GM13977 (cell line): ENCODE measurements at regions not wholly inside any gene's neighbourhood (a gene's known extent, or its start where the extent isn't known, plus 50 kb on each side); places are given as distances from the start of the nearest gene placed in this dataset.
"Not testable (repeated sequence)": the region's sequence is repeated elsewhere in the genome, so short reads cannot be mapped to it uniquely, and the experiment has no call there.

Experiments used
- DNase-seq: peaks from one replicate; pipeline ENCODE4 v3.0.0; 2012; ENCODE audit warnings: low spot score
- in situ Hi-C: fragments of 300-500 bp; cut with MboI; formaldehyde crosslinking; loops from one replicate; pipeline ENCODE4 v1.12.0; 2022; ENCODE audit warnings: low sequenced_read_pairs, low pct_unique_long_range_greater_than_20kb, mixed read lengths, inconsistent platforms; ENCODE audit not compliant: unreplicated experiment
- TF ChIP-seq, protein P1 (sequence below): IDR thresholded peaks from 2 replicates; pipeline ENCODE4 v1.5.1; 2012; ENCODE audit warnings: mild to moderate bottlenecking, control low read depth; ENCODE audit not compliant: insufficient read depth; ENCODE audit errors: extremely low read depth, missing control alignments

DNA sequence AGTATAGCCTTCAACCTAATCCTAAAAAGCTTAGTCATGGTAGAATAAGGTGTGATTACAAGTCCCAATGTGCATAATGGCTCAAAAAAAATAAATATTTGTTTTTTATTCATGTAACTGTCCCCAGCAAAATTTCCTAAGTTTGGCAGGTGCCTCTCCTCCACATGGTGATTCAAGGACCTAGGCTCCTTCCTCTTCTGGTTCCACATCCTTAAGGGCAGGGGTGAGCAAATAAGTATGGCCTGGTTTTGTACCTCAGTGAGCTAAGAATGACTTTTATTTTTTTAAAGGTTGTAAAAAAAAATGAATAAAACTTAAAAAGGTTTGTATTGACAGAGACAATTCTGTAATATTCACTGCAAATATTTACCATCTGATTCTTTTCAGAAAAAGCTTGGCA is 343.5 kb upstream of the UBE2E2 start:
- in situ Hi-C loops = no loop called here
- TF ChIP-seq, protein P1, sequence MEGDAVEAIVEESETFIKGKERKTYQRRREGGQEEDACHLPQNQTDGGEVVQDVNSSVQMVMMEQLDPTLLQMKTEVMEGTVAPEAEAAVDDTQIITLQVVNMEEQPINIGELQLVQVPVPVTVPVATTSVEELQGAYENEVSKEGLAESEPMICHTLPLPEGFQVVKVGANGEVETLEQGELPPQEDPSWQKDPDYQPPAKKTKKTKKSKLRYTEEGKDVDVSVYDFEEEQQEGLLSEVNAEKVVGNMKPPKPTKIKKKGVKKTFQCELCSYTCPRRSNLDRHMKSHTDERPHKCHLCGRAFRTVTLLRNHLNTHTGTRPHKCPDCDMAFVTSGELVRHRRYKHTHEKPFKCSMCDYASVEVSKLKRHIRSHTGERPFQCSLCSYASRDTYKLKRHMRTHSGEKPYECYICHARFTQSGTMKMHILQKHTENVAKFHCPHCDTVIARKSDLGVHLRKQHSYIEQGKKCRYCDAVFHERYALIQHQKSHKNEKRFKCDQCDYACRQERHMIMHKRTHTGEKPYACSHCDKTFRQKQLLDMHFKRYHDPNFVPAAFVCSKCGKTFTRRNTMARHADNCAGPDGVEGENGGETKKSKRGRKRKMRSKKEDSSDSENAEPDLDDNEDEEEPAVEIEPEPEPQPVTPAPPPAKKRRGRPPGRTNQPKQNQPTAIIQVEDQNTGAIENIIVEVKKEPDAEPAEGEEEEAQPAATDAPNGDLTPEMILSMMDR = no peak

DNA sequence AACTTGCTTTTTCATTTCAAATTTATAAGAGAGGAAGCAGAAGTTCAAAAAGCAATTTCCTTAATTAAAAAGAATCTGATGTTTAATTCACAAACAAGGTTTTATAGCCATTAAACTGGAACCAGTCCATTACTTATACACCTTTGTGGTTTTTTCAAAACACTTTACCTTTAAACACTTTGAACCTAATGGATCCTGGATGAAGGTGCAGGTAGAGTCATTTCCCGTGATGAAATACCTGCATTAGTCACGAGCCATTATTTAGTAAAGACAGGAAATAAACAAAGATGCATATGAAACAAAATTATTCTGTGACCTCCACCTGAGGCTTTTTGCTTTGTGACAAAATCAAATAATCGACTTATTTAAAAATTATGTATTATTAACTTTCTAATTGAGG is 341.7 kb upstream of the UBE2E2 start:
- no peak for DNase-seq
- TF ChIP-seq, protein P1 = no peak
- in situ Hi-C loops = no loop called here

More for the DNA sequence above, 343.5 kb upstream of the UBE2E2 start:
- no peak for DNase-seq

DNA sequence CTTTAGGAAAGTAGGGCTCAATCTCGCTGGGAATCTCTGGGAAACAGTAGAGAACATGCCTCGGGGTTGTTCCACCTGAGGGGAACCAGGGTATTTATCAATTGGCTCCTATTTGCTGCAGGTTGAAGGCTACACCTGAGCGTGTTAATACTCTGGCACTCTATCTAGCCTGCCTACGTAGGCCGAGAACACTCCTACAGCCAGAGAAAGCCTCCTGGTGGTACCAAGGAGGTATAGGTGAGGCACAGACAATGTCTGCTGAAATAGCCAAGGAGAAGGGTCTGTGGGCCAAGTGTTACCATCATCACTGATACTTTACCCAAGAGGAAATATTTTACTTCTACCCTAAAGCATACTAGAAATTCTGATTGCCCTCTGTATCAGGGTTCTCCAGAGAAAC is 341.0 kb upstream of the UBE2E2 start:
- TF ChIP-seq, protein P1 = no peak
- no peak for DNase-seq
- in situ Hi-C loops = no loop called here

DNA sequence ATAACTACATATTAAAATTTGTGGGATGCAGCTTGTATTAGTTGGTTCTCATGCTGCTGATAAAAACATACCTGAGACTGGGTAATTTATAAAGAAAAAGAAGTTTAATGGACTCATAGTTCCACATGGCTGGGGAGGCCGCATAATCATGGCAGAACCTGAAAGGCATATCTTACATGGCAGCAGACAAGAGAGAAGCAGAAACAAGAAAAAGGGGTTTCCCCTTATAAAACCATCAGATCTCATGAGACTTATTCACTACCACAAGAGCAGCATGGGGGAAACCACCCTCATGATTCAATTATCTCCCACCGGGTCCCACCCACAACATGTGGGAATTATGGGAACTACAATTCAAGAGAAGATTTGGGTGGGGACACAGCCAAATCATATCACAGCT is 320.3 kb upstream of the UBE2E2 start:
- DNase-seq, in situ Hi-C loops: not testable (repeated sequence)

DNA sequence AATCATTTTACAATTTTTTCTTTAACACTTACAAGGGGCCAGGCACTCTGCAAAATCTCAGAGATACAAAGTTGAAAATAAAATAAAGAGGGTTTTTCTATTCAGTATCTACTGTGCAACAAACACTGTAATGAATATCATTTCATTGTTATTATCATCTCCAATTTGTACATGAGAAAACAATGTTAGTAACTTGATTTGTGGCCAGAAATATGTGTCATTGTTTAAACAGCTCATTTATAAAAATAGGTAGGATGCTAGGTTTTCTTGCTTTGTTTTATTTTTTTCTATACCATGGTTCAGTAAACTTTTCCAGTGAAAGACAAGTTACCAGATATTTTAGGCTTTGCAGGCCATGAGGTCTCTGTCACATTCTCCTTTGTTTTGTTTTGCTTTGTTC is 318.1 kb upstream of the UBE2E2 start:
- in situ Hi-C loops = no loop called here
- DNase-seq = no peak
- TF ChIP-seq, protein P1 = no peak

DNA sequence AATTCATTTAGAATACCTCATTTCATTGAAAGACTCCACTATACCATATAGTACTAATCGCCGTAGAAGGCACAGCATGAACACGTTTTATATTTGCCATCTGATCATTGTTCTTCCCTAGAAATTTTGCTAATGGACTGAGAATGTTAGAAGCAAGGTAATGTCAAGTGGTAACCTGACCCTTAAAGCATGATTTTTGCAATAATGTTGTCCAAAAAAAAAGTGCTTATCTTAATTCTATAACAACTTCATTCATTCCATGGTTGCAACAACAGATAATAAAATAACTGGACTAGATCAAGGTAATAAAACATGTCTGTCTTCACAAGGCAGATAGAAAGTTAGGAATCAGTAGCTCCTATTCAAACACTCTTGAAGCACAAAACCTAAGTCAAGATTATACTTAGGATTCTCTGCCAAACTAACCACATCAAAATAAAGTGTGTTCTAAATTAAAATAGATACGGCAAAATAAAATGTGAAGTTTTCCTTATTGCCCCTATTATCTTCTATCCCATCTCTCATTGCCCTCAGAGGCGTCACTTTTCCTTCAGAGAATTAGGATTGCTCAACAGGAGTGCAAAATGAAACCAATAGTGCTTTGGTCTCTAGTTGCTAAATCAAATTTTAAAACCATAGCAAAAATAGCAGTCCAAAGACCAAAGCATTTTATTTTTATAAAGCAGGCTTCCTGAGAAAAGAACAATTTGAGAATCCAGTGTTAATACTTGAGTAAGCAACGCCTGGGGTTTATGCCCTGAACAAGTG is 317.4 kb upstream of the UBE2E2 start:
- DNase-seq = no peak
- TF ChIP-seq, protein P1 = no peak
- in situ Hi-C loops = no loop called here

DNA sequence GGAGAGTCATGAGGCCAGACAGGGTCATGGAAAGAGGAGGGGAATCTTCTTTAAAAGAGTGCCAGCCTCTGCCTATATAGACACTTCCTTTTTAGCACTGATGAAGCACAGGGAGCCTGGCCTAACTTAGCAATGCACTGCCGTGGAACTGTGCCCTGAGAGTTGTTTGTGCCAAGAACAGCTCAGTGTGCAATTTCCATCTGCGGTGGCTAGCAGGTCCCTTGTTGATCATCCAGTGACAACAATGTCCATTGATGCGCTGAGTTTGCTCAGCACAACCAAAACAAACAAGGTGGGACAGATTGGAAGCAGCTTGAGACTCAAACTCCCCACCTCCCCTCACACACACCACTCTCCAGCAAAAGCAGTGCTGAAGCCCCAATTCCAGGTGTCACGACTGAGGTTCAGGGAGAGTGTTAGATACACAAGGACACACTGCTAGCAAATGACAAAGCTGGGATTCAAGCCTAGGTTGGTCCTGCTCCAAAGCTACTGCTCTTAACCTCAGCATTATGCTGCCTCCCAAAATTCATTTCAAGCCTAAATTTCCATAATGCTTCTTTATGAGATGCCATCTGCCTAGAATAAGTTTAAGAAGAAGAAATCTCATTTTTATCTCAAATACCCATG is 316.6 kb upstream of the UBE2E2 start:
- in situ Hi-C loops = no loop called here
- TF ChIP-seq, protein P1 = no peak
- DNase-seq = no peak
